Skeletal muscle satellite cell (primary cell): ENCODE measurements at regions not wholly inside any gene's neighbourhood (a gene's known extent, or its start where the extent isn't known, plus 50 kb on each side); places are given as distances from the start of the nearest gene placed in this dataset.

Experiments
- H3K27me3 ChIP-seq: 2 replicates; pipeline ENCODE4 v1.7.0; 2013; ENCODE audit warnings: low read length; ENCODE audit not compliant: control insufficient read depth, insufficient read depth
- H3K36me3 ChIP-seq: 2 replicates; pipeline ENCODE4 v1.7.0; 2013; ENCODE audit warnings: mild to moderate bottlenecking, control low read depth, low read length; ENCODE audit not compliant: insufficient read depth
- H3K4me1 ChIP-seq: 2 replicates; pipeline ENCODE4 v1.7.0; 2013; ENCODE audit warnings: low read length; ENCODE audit not compliant: control insufficient read depth, insufficient read depth
- H3K4me2 ChIP-seq: 2 replicates; pipeline ENCODE4 v1.7.0; 2013; ENCODE audit warnings: mild to moderate bottlenecking, low read length
- H3K4me3 ChIP-seq: 2 replicates; pipeline ENCODE4 v1.7.0; 2013; ENCODE audit warnings: low read length
- H3K9ac ChIP-seq: 2 replicates; pipeline ENCODE4 v1.7.0; 2013; ENCODE audit warnings: mild to moderate bottlenecking, low read depth, low read length, moderate library complexity
- H3K9me3 ChIP-seq: replicated peaks from 2 replicates; pipeline ENCODE4 v1.7.0; 2013; ENCODE audit warnings: mild to moderate bottlenecking, control low read depth, low read length

- Histone ChIP-seq H3K36me3 (no peaks in the 10 kb centered on the region), H3K4me2 (no peak overlapping the region), H3K9ac (no peak overlapping the region), H3K4me1 (no peaks in the 10 kb centered on the region), H3K27me3 (no peaks in the 10 kb centered on the region), H3K9me3 (no peaks in the 10 kb centered on the region), H3K4me3 (no peak overlapping the region)
These were observed 311.7 kb downstream of the HTR1A start for GRCh38 chr5:63650581-63650980.

DNA sequence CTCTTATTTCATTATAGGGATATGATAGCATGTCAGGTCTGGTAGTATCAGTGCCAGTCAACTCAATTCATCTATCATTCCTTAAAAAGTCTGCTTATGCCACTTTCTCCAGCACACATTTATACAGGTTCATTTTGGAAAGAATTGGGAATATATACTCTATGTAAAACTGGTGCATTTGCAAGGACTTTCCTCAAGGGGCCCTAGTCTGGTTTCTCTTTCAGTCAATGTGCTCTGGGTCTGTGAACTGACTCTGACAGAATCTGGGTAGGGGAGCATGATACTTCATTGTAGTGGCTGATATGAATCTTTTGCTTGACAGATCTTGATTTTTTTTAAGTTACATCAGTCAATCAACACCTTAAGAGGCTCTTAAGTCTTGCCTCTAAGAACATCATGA, 313.9 kb downstream of the HTR1A start:
- Histone ChIP-seq H3K27me3 (no peaks in the 10 kb centered on the region), H3K4me1 (no peaks in the 10 kb centered on the region), H3K4me3 (no peak overlapping the region), H3K36me3 (no peaks in the 10 kb centered on the region), H3K9me3 (no peaks in the 10 kb centered on the region), H3K4me2 (no peak overlapping the region), H3K9ac (no peak overlapping the region)

DNA sequence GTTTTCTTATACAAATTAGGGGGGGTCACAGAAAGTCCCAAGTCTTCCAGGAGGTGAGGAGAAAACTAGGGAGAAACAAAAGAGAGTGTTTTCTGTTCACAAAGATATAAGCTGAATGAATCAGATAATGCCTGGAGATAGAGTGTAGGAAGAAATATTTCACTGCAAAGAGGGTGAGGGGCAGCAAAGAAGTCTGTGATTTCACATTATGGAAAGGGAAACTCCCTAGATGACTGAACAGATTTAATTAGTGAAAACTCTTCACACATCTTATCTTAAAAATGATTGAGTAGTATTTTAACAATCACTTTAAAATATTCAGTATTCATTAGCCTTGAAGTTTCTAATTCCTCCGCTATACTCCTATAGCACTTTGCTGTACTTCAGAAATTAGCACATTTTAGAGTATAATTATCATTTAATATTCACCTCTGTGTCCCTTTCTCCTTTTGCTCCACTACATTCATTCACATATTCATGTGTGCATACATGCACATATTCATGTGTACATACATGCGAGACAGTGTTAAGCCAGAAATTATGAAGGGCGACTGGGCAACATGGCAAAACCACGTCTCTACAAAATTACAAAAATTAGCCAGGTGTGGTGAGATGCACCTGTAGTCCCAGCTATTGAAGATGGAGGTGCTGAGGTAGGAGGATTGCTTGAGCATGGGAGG, 332.2 kb downstream of the HTR1A start:
- Histone ChIP-seq H3K9me3 (no peaks in the 10 kb centered on the region), H3K36me3 (no peaks in the 10 kb centered on the region), H3K27me3 (no peaks in the 10 kb centered on the region), H3K9ac (no peak overlapping the region), H3K4me2 (no peak overlapping the region), H3K4me1 (no peaks in the 10 kb centered on the region), H3K4me3 (no peak overlapping the region)

- Histone ChIP-seq H3K9me3 (no peaks in the 10 kb centered on the region), H3K4me1 (no peaks in the 10 kb centered on the region), H3K36me3 (no peaks in the 10 kb centered on the region), H3K4me3 (no peak overlapping the region), H3K4me2 (no peak overlapping the region), H3K27me3 (no peaks in the 10 kb centered on the region), H3K9ac (no peak overlapping the region)
These were observed 348.8 kb downstream of the HTR1A start for GRCh38 chr5:63613442-63613841.

GRCh38 chr5:63603996-63604395, 358.2 kb downstream of the HTR1A start:
- no peaks in the 10 kb centered on the region for H3K9me3 ChIP-seq

DNA sequence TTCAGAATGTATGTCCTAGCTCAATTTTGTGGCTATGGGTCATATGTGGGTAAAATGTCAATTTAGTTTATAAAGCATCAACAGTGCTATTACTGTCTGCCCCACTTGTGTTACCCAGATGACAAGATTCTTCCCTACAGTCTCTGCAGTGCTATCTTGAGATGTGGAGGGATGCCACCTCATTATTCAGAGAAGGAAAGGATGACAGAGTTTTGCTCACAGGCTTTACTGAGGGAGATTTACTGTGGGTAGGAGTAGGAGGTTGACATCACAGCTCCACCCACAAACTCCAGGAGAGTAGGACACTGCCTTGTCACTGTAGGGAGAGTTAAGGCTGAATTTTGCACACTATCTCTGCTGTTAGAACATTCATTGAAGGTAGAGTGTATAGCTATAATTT, 359.3 kb downstream of the HTR1A start:
- H3K4me1 ChIP-seq, result no peaks in the 10 kb centered on the region
- no peaks in the 10 kb centered on the region for H3K27me3 ChIP-seq
- no peaks in the 10 kb centered on the region for H3K36me3 ChIP-seq
- no peak overlapping the region for H3K4me3 ChIP-seq
- H3K9me3 ChIP-seq, result no peaks in the 10 kb centered on the region
- no peak overlapping the region for H3K9ac ChIP-seq
- H3K4me2 ChIP-seq, result no peak overlapping the region

More at GRCh38 chr5:63603996-63604395, 358.2 kb downstream of the HTR1A start:
- H3K4me3 ChIP-seq, result no peak overlapping the region
- H3K36me3 ChIP-seq, result no peaks in the 10 kb centered on the region
- no peak overlapping the region for H3K4me2 ChIP-seq
- no peaks in the 10 kb centered on the region for H3K27me3 ChIP-seq
- H3K9ac ChIP-seq, result no peak overlapping the region
- no peaks in the 10 kb centered on the region for H3K4me1 ChIP-seq

GRCh38 chr5:63596254-63596653, 366.0 kb downstream of the HTR1A start:
- no peaks in the 10 kb centered on the region for H3K27me3 ChIP-seq
- no peak overlapping the region for H3K4me2 ChIP-seq
- no peak overlapping the region for H3K9ac ChIP-seq
- no peaks in the 10 kb centered on the region for H3K4me1 ChIP-seq
- H3K36me3 ChIP-seq, result no peaks in the 10 kb centered on the region
- H3K4me3 ChIP-seq, result no peak overlapping the region
- no peaks in the 10 kb centered on the region for H3K9me3 ChIP-seq

DNA sequence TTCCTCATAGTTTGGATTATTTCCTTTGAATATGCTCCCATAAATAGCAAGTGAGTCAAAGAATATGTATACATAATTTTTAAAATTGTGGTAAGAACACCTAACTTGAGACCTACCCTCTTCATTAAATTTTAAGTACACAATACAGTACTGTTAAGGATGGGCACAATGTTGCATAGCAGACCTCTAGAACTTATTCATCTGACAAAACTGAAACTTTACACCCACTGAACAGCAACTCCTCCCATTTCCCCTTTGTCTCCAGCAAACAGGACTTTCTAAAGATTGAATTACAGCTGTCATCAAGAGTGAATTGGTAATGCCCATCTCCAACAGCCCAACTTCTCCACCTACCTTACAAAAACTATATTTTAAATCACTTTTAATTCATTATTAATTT, 388.9 kb downstream of the HTR1A start:
- Histone ChIP-seq H3K9ac (no peak overlapping the region), H3K9me3 (no peaks in the 10 kb centered on the region), H3K4me1 (no peaks in the 10 kb centered on the region), H3K27me3 (no peaks in the 10 kb centered on the region), H3K36me3 (no peaks in the 10 kb centered on the region), H3K4me3 (no peak overlapping the region), H3K4me2 (no peak overlapping the region)

DNA sequence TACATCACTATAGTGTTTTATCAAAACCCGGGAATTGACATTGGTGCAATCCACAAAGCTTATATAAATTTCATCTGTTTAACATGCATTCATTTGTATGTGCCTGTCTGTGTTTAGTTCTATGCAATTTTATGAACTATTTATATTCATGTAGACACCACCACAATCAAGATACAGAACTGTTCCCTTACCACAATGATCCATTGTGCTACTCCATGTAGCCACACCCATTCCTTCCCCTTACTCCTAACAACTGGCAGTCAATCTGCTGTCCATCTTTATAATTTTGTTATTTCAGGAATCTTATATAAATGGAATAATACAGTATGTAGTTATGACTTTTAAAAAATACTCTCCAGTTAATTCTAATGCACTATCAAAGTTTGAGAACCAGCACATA, 389.5 kb downstream of the HTR1A start:
- no peak overlapping the region for H3K9ac ChIP-seq

GRCh38 chr5:63570752-63571151, 391.5 kb downstream of the HTR1A start:
- H3K27me3 ChIP-seq, result no peaks in the 10 kb centered on the region
- H3K36me3 ChIP-seq, result no peaks in the 10 kb centered on the region
- no peaks in the 10 kb centered on the region for H3K4me1 ChIP-seq
- H3K4me2 ChIP-seq, result no peak overlapping the region
- peaks cover 4% of the 10 kb centered on the region for H3K9me3 ChIP-seq
- no peak overlapping the region for H3K9ac ChIP-seq
- no peak overlapping the region for H3K4me3 ChIP-seq

More for the DNA sequence above, 389.5 kb downstream of the HTR1A start:
- no peaks in the 10 kb centered on the region for H3K36me3 ChIP-seq
- no peak overlapping the region for H3K4me3 ChIP-seq
- H3K4me1 ChIP-seq, result no peaks in the 10 kb centered on the region
- no peak overlapping the region for H3K4me2 ChIP-seq
- peaks cover under 1% of the 10 kb centered on the region for H3K9me3 ChIP-seq
- H3K27me3 ChIP-seq, result no peaks in the 10 kb centered on the region

DNA sequence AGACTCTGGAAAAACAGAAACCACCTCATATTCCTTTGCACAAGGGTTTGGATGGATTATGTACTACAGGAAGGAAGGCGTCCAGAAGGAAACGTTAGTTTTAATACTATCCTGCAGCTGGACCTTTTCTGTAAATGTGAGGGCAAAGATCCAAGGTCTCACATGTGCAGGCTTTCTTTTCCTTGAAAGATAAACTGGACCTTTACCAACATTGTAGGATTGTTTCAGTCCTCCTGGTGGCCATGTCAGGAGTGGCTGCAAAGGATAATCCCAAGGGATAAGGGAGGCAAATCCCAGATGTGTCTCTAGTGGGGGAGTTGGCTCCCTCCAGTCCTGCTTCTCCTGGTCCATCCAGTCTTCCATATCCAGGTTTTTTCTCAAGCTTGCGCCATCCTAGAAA, 397.5 kb downstream of the HTR1A start:
- H3K9me3 ChIP-seq, result peaks cover 8% of the 10 kb centered on the region
- H3K4me3 ChIP-seq, result no peak overlapping the region

More for the DNA sequence above, 397.5 kb downstream of the HTR1A start:
- Histone ChIP-seq H3K27me3 (no peaks in the 10 kb centered on the region), H3K4me1 (no peaks in the 10 kb centered on the region), H3K9ac (no peak overlapping the region), H3K4me2 (no peak overlapping the region), H3K36me3 (no peaks in the 10 kb centered on the region)
